Endothelial cell of umbilical vein (primary cell): ENCODE measurements at regions not wholly inside any gene's neighbourhood (a gene's known extent, or its start where the extent isn't known, plus 50 kb on each side); places are given as distances from the start of the nearest gene placed in this dataset.

Experiments
- BruUV-seq: library from RNA; stranded (reverse); fragments of 400-500 nt; replicated peaks from 2 replicates; lab custom pipeline; 2021; lab: Mats Ljungman, UMichigan
- CTCF ChIA-PET: fragments of 300-600, 350-600 bp; sonication (Branson Sonifier 250); formaldehyde crosslinking; loops from one replicate; lab custom pipeline; 2021; ENCODE audit warnings: antibody characterized with exemption, inconsistent platforms; lab: Charles Lee
- POLR2A ChIA-PET: fragments of 300-600, 350-600 bp; sonication (Branson Sonifier 250); formaldehyde crosslinking; loops from one replicate; lab custom pipeline; 2021; ENCODE audit warnings: antibody characterized with exemption, inconsistent platforms; lab: Charles Lee
- DNase-seq: peaks from one replicate; pipeline ENCODE4 v3.0.0-alpha.2; 2011; ENCODE audit warnings: low read depth, low spot score
- FAIRE-seq: peaks from 2 replicates; lab custom pipeline; 2011; peaks lifted over from hg19 to GRCh38; lab: Jason Lieb, UNC
- H2AFZ ChIP-seq: 2 replicates; pipeline ENCODE4 v1.6.0; 2012; ENCODE audit warnings: low read depth, low read length, control low read depth, inconsistent platforms
- H3K27ac ChIP-seq: 2 replicates; pipeline ENCODE4 v1.5.1; 2011; ENCODE audit warnings: low read depth, mild to moderate bottlenecking, control low read depth, low read length, moderate library complexity; ENCODE audit not compliant: insufficient read depth
- H3K27me3 ChIP-seq, 2 experiments: 2 replicates each; pipeline versions ENCODE4 v1.6.0 to v1.6.1; 2011; ENCODE audit warnings: low read length in 2 of 2, mixed read lengths in 1 of 2; ENCODE audit not compliant: control insufficient read depth in 2 of 2, insufficient read depth in 2 of 2
- H3K36me3 ChIP-seq, 2 experiments: 2 replicates in 1 of 2; 3 replicates in 1 of 2; pipeline ENCODE4 v1.5.1; 2011; ENCODE audit warnings: low read length in 2 of 2, mild to moderate bottlenecking in 1 of 2, moderate library complexity in 1 of 2; ENCODE audit not compliant: control insufficient read depth in 2 of 2, insufficient read depth in 2 of 2; ENCODE audit errors: extremely low read depth in 1 of 2
- H3K4me1 ChIP-seq: 3 replicates; pipeline ENCODE4 v1.5.1; 2011; ENCODE audit warnings: mild to moderate bottlenecking, low read length; ENCODE audit not compliant: control insufficient read depth, insufficient read depth; ENCODE audit errors: extremely low read depth
- H3K4me2 ChIP-seq: 2 replicates; pipeline ENCODE4 v1.6.1; 2011; ENCODE audit warnings: low read length, control low read depth, mixed read lengths; ENCODE audit not compliant: insufficient read depth
- H3K4me3 ChIP-seq, 3 experiments: fragments of 200-600 bp in 1 of 3; sonication (generic), shearing (Covaris generic) in 1 of 3; replicated peaks in 1 of 3; 2 replicates each; pipeline ENCODE4 v1.5.1; 2011 to 2016; ENCODE audit warnings: control low read depth in 3 of 3, low read length in 3 of 3, mild to moderate bottlenecking in 2 of 3, inconsistent platforms in 1 of 3, low read depth in 1 of 3, moderate library complexity in 1 of 3; ENCODE audit not compliant: insufficient read depth in 1 of 3
- H3K79me2 ChIP-seq: 2 replicates; pipeline ENCODE4 v1.6.0; 2012; ENCODE audit warnings: low read length, inconsistent platforms; ENCODE audit not compliant: control insufficient read depth, insufficient read depth
- H3K9ac ChIP-seq: replicated peaks from 2 replicates; pipeline ENCODE3; 2011; ENCODE audit warnings: low read length, control low read depth; ENCODE audit not compliant: insufficient read depth; ENCODE audit errors: extremely low read depth
- H3K9me1 ChIP-seq: replicated peaks from 3 replicates; pipeline ENCODE4 v1.6.0; 2011; ENCODE audit warnings: mild to moderate bottlenecking, low read length; ENCODE audit not compliant: control insufficient read depth, insufficient read depth; ENCODE audit errors: extremely low read depth
- H3K9me3 ChIP-seq: replicated peaks from 2 replicates; pipeline ENCODE4 v1.5.1; 2012; ENCODE audit warnings: low read length, inconsistent platforms; ENCODE audit not compliant: control insufficient read depth, insufficient read depth
- H4K20me1 ChIP-seq: replicated peaks from 2 replicates; pipeline ENCODE3; 2011; ENCODE audit warnings: mild to moderate bottlenecking, low read length; ENCODE audit not compliant: control insufficient read depth, insufficient read depth; ENCODE audit errors: extremely low read depth
- CTCF ChIP-seq, 2 donors: IDR thresholded peaks; 1 replicate in 1 of 2; 2 replicates in 1 of 2; pipeline ENCODE4 v1.5.1; 2011; ENCODE audit warnings: low read length in 2 of 2, mild to moderate bottlenecking in 2 of 2, moderate library complexity in 2 of 2, control low read depth in 1 of 2, inconsistent platforms in 1 of 2, low read depth in 1 of 2; ENCODE audit not compliant: insufficient read depth in 1 of 2; ENCODE audit errors: extremely low read depth in 1 of 2
- EZH2 ChIP-seq: IDR thresholded peaks from 2 replicates; pipeline ENCODE4 v1.6.1; 2012; ENCODE audit warnings: borderline replicate concordance, low read depth, mild to moderate bottlenecking, moderate library complexity, low read length, inconsistent platforms; ENCODE audit not compliant: severe bottlenecking
- FOS ChIP-seq: IDR thresholded peaks from 2 replicates; pipeline ENCODE4 v1.6.1; 2011; ENCODE audit warnings: mild to moderate bottlenecking, low read length, moderate library complexity, borderline replicate concordance; ENCODE audit not compliant: insufficient read depth
- GATA2 ChIP-seq: IDR thresholded peaks from 2 replicates; pipeline ENCODE4 v1.7.0; 2011; ENCODE audit warnings: low read depth, mild to moderate bottlenecking, moderate library complexity, mixed read lengths, low read length; ENCODE audit not compliant: insufficient read length, insufficient read depth
- JUN ChIP-seq: IDR thresholded peaks from 2 replicates; pipeline ENCODE4 v1.6.1; 2011; ENCODE audit warnings: borderline replicate concordance, low read depth; ENCODE audit not compliant: insufficient read length, insufficient read depth
- MAX ChIP-seq: IDR thresholded peaks from 2 replicates; pipeline ENCODE4 v1.6.1; 2011; ENCODE audit not compliant: insufficient read depth, insufficient read length
- MYC ChIP-seq: IDR thresholded peaks from one replicate; pipeline ENCODE4 v1.6.1; 2011; ENCODE audit warnings: mild to moderate bottlenecking, low read depth, low read length
- POLR2A ChIP-seq: IDR thresholded peaks from 2 replicates; pipeline ENCODE4 v1.6.1; 2012; ENCODE audit warnings: low read depth, mild to moderate bottlenecking, control low read depth, low read length
- POLR2AphosphoS5 ChIP-seq: IDR thresholded peaks from 2 replicates; pipeline ENCODE4 v1.6.1; 2012; ENCODE audit warnings: low read depth, mild to moderate bottlenecking, control low read depth, low read length, moderate library complexity; ENCODE audit not compliant: insufficient read depth
- dilution Hi-C: fragments of 300-500 bp; cut with MboI; formaldehyde crosslinking; loops from one replicate; pipeline ENCODE4 v1.15.0; 2019; ENCODE audit warnings: low sequenced_read_pairs; ENCODE audit not compliant: extremely low pct_ligation_motif_present
- intact Hi-C: fragments of 100-400 bp; cut with micrococcal nuclease; formaldehyde crosslinking; loops from one replicate; pipeline ENCODE4 v1.10.0; 2022

GRCh38 chr1:114316204-114316603, 162.5 kb upstream of the SYT6 start:
- POLR2A ChIA-PET: no interaction called here
- no peak for DNase-seq
- no TSS peak for BruUV-seq
- CTCF ChIA-PET: no interaction called here
- no peak for FAIRE-seq
- Histone ChIP-seq H3K4me1 (no peaks in the 10 kb centered on the region), H3K27me3 (no peaks in the 10 kb centered on the region), H3K9ac (no peak overlapping the region), H3K9me1 (no peaks in the 10 kb centered on the region), H3K79me2 (no peaks in the 10 kb centered on the region), H2AFZ (no peak overlapping the region), H3K9me3 (no peaks in the 10 kb centered on the region), H4K20me1 (no peaks in the 10 kb centered on the region), H3K27ac (no peak overlapping the region), H3K4me2 (no peak overlapping the region), H3K36me3 (no peaks in the 10 kb centered on the region), H3K4me3 (no peak overlapping the region)
- intact Hi-C loops: no loop called here
- dilution Hi-C loops: no loop called here
- TF ChIP-seq POLR2AphosphoS5 (no peak), MAX (no peak), FOS (no peak), MYC (no peak), POLR2A (no peak), JUN (no peak), CTCF (IDR thresholded peaks at IDR 0.05; ENCODE audit: extremely low read depth in 1 of 2, insufficient read depth in 1 of 2, low read depth in 1 of 2, low read length in 2 of 2) (no peak), GATA2 (no peak), EZH2 (no peak)
